ENCODE measurements at regions not wholly inside any gene's neighbourhood (a gene's known extent, or its start where the extent isn't known, plus 50 kb on each side); places are given as distances from the start of the nearest gene placed in this dataset.

- peaks cover 5% of the 10 kb centered on the region; the same call in 1 of the 2 replicates for H3K27me3 Mint-ChIP-seq (ENCODE audit: low read depth)
- H3K4me3 Mint-ChIP-seq, result no peak overlapping the region
- Histone ChIP-seq H2AK5ac (ENCODE audit: insufficient read length, low read length) (no peak overlapping the region), H3K9ac (ENCODE audit: extremely low read depth, insufficient read length, low read length) (no peak overlapping the region), H3K79me2 (ENCODE audit: insufficient read depth, low read length) (no peaks in the 10 kb centered on the region), H4K5ac (ENCODE audit: insufficient read length, low read depth, low read length) (no peak overlapping the region), H3K4me1 (ENCODE audit: insufficient read depth, low read length) (no peaks in the 10 kb centered on the region; the same call in 1 of the 2 replicates), H2BK20ac (ENCODE audit: low read depth, low read length, poor library complexity, severe bottlenecking) (no peak overlapping the region), H3K23ac (ENCODE audit: insufficient read length, low read depth, low read length) (no peak overlapping the region), H4K91ac (ENCODE audit: insufficient read length, low read depth, low read length) (no peak overlapping the region), H2BK5ac (ENCODE audit: insufficient read length, low read length) (no peak overlapping the region), H3K4ac (ENCODE audit: low read depth, low read length) (no peak overlapping the region), H2BK120ac (ENCODE audit: low read depth, low read length, poor library complexity, severe bottlenecking) (no peak overlapping the region), H3K9me3 (ENCODE audit: control insufficient read depth, low read depth, low read length) (no peaks in the 10 kb centered on the region), H3K23me2 (ENCODE audit: insufficient read length, low read depth, low read length, poor library complexity, severe bottlenecking) (no peaks in the 10 kb centered on the region), H3K4me2 (ENCODE audit: insufficient read depth, insufficient read length, low read length) (no peak overlapping the region), H4K8ac (replicated peaks; ENCODE audit: insufficient read length, low read depth, low read length) (no peak overlapping the region), H3K56ac (ENCODE audit: insufficient read length, low read depth, low read length) (no peak overlapping the region), H3K18ac (ENCODE audit: insufficient read length, low read depth, low read length) (no peak overlapping the region), H2BK15ac (ENCODE audit: low read depth, low read length) (no peak overlapping the region), H3K14ac (ENCODE audit: insufficient read depth, low read length) (no peak overlapping the region), H4K20me1 (ENCODE audit: control insufficient read depth, insufficient read depth, insufficient read length) (no peaks in the 10 kb centered on the region), H2BK12ac (ENCODE audit: insufficient read length, low read depth, low read length) (no peak overlapping the region), H2AFZ (ENCODE audit: low read length) (no peak overlapping the region), H3K79me1 (ENCODE audit: insufficient read depth, low read depth, low read length, poor library complexity, severe bottlenecking) (no peaks in the 10 kb centered on the region), H3K27ac (ENCODE audit: insufficient read length, low read depth, low read length) (no peak overlapping the region), H3K27me3 (ENCODE audit: insufficient read depth, low read length) (no peaks in the 10 kb centered on the region), H3T11ph (ENCODE audit: low read length) (no peak overlapping the region)
- no peak for DNase-seq
- no peak overlapping the region for H3K27ac Mint-ChIP-seq
- no CpG with 5 or more reads among the region's 9 CpGs for WGBS (ENCODE audit: extremely low coverage, insufficient read length, low lambda C conversion rate)
- H3K4me1 Mint-ChIP-seq, result peaks cover 10% of the 10 kb centered on the region in 2 experiments
- no peak for TF ChIP-seq CTCF (conservative IDR thresholded peaks at IDR 0.05)
- peaks cover 7 to 10% of the 10 kb centered on the region in 2 experiments; a peak in 3 of 5 replicates for H3K9me3 Mint-ChIP-seq
- no peaks in the 10 kb centered on the region; a peak in 3 of 7 replicates for H3K36me3 Mint-ChIP-seq (ENCODE audit: insufficient read depth in 1 of 3, low read depth in 3 of 3)
Measured at GRCh38 chr15:70225416-70225815, 127.7 kb upstream of the TLE3 start.
